Erythroblast (primary cell): ENCODE measurements at regions not wholly inside any gene's neighbourhood (a gene's known extent, or its start where the extent isn't known, plus 50 kb on each side); places are given as distances from the start of the nearest gene placed in this dataset.

Experiments
- GATA1 ChIP-seq: IDR thresholded peaks from 2 replicates; pipeline ENCODE4 v1.6.1; 2011; ENCODE audit warnings: low read depth, mild to moderate bottlenecking, control low read depth, low read length, moderate library complexity
- POLR2A ChIP-seq: IDR thresholded peaks from 2 replicates; pipeline ENCODE4 v1.6.1; 2011; ENCODE audit warnings: mild to moderate bottlenecking, low read length

GRCh38 chr6:33959329-33959651 lies 155.5 kb upstream of the MLN start:
- TF ChIP-seq POLR2A (no peak), GATA1 (no peak)
